Mesothelial cell of epicardium (in vitro differentiated cells): ENCODE measurements at regions not wholly inside any gene's neighbourhood (a gene's known extent, or its start where the extent isn't known, plus 50 kb on each side); places are given as distances from the start of the nearest gene placed in this dataset.
"Not testable (repeated sequence)": the region's sequence is repeated elsewhere in the genome, so short reads cannot be mapped to it uniquely, and the experiment has no call there.

ENCODE experiments used
- DNase-seq, 2 experiments: peaks; one replicate each; pipeline ENCODE4 v3.0.0; 2021; ENCODE audit warnings: low spot score in 2 of 2; ENCODE audit not compliant: unreplicated experiment in 2 of 2
- H3K27ac Mint-ChIP-seq: 2 replicates; pipeline ENCODE4 v1.8.0; 2021; ENCODE audit warnings: mixed read lengths
- H3K27me3 Mint-ChIP-seq: 2 replicates; pipeline ENCODE4 v1.8.0; 2021; ENCODE audit warnings: low read depth, mixed read lengths
- H3K36me3 Mint-ChIP-seq: 2 replicates; pipeline ENCODE4 v1.8.0; 2021; ENCODE audit warnings: mixed read lengths
- H3K4me1 Mint-ChIP-seq: 2 replicates; pipeline ENCODE4 v1.8.0; 2021; ENCODE audit warnings: mixed read lengths
- H3K4me3 Mint-ChIP-seq: 2 replicates; pipeline ENCODE4 v1.8.0; 2021; ENCODE audit warnings: mild to moderate bottlenecking, moderate library complexity, mixed read lengths
- H3K9me3 Mint-ChIP-seq: 2 replicates; pipeline ENCODE4 v1.8.0; 2021; ENCODE audit warnings: mixed read lengths
- CTCF ChIP-seq: fragments of 200-600 bp; sonication (generic); IDR thresholded peaks from one replicate; pipeline ENCODE4 v1.5.0; 2021; ENCODE audit warnings: antibody characterized with exemption; ENCODE audit not compliant: unreplicated experiment

GRCh38 chr1:170808216-170808885, 127.0 kb upstream of the MROH9 start:
- TF ChIP-seq CTCF = no peak
- peak overlapping the region; percentile 30 for H3K27ac Mint-ChIP-seq

GRCh38 chr1:170811013-170811412, 124.3 kb upstream of the MROH9 start:
- H3K27ac Mint-ChIP-seq, DNase-seq, H3K36me3 Mint-ChIP-seq, H3K4me3 Mint-ChIP-seq: not testable (repeated sequence)
- Mint-ChIP-seq H3K27me3 (peaks cover 16% of the 10 kb centered on the region), H3K4me1 (peaks cover 27% of the 10 kb centered on the region), H3K9me3 (peaks cover 29% of the 10 kb centered on the region)

More at GRCh38 chr1:170808216-170808885, 127.0 kb upstream of the MROH9 start:
- peaks cover 8% of the 10 kb centered on the region for H3K9me3 Mint-ChIP-seq
- peaks cover 33% of the 10 kb centered on the region for H3K4me1 Mint-ChIP-seq
- no peaks in the 10 kb centered on the region for H3K36me3 Mint-ChIP-seq
- H3K27me3 Mint-ChIP-seq = peaks cover 9% of the 10 kb centered on the region
- no peak overlapping the region for H3K4me3 Mint-ChIP-seq
- no peak for DNase-seq

GRCh38 chr1:170819781-170820180, 115.6 kb upstream of the MROH9 start:
- no peak overlapping the region for H3K4me3 Mint-ChIP-seq
- no peaks in the 10 kb centered on the region for H3K36me3 Mint-ChIP-seq
- H3K9me3 Mint-ChIP-seq = peaks cover 13% of the 10 kb centered on the region
- no peak overlapping the region for H3K27ac Mint-ChIP-seq
- DNase-seq = no peak
- TF ChIP-seq CTCF = no peak
- peaks cover 21% of the 10 kb centered on the region for H3K27me3 Mint-ChIP-seq
- H3K4me1 Mint-ChIP-seq = no peaks in the 10 kb centered on the region

DNA sequence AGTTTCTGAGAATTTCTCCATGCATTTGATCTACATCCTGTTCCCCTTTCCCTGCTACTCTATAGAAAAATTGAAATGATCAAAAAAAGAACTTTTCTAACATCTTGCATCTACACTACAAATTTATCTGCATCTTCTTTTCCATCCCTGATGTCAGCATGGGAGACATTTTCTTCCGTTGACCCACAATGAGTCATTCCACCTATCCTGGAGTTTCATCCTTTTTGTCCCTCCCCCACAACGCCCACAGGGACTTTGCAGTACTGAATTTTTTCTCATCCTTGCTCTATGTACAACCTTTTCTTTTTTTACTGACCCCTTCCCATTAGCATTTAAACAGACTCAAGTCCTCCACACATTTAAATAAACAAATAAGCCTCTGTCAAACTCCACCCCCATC, 112.2 kb upstream of the MROH9 start:
- Mint-ChIP-seq H3K27me3 (peaks cover 23% of the 10 kb centered on the region), H3K4me3 (no peak overlapping the region), H3K36me3 (no peaks in the 10 kb centered on the region), H3K9me3 (no peaks in the 10 kb centered on the region), H3K4me1 (no peaks in the 10 kb centered on the region), H3K27ac (no peak overlapping the region)
- no peak for DNase-seq
- TF ChIP-seq CTCF = no peak

DNA sequence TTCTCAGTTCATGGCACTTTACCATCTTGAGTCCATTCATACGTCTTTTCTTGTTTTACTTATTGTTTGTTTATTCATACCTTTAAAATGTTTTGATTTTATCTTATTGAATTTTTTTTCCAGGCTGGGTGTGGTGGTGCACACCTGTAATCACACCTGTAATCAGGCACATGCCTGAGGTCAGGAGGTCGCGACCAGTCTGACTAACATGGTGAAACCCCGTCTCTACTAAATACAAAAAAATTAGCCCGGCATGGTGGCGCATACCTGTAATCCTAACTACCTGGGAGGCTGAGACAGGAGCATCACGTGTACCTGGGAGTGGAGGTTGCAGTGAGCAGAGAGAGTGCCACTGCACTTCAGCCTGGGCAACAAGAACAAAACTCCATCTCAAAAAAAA, 104.1 kb upstream of the MROH9 start:
- H3K9me3 Mint-ChIP-seq = peaks cover 11% of the 10 kb centered on the region
- H3K4me3 Mint-ChIP-seq = no peak overlapping the region
- H3K36me3 Mint-ChIP-seq = no peaks in the 10 kb centered on the region
- H3K27me3 Mint-ChIP-seq = peaks cover 8% of the 10 kb centered on the region
- H3K27ac Mint-ChIP-seq = no peak overlapping the region
- no peak for DNase-seq
- H3K4me1 Mint-ChIP-seq = no peaks in the 10 kb centered on the region
- no peak for TF ChIP-seq CTCF

DNA sequence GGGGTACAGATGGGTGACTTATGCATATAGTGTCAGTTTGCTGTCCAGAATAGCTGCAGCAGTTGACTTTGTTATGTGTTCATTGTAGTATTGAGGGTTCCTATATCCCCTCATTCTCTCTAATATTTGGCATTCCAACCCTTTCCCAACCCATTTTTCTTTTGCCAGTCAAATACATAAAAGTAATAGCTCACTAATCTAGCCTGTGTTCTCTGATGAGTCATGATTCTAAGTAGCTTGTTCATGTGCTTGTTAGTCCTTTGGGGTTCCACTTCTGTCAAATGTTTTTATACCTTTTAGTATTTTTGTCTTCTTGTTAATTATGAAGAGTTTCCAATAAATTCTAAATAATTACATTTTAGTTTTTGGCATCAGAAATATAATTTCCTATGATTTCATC, 99.2 kb upstream of the MROH9 start:
- no peak for DNase-seq
- no peak for TF ChIP-seq CTCF
- peaks cover 16% of the 10 kb centered on the region for H3K9me3 Mint-ChIP-seq
- H3K27me3 Mint-ChIP-seq = no peaks in the 10 kb centered on the region
- no peak overlapping the region for H3K27ac Mint-ChIP-seq
- H3K4me3 Mint-ChIP-seq = no peak overlapping the region
- no peaks in the 10 kb centered on the region for H3K4me1 Mint-ChIP-seq
- no peaks in the 10 kb centered on the region for H3K36me3 Mint-ChIP-seq
